ENCODE measurements at regions not wholly inside any gene's neighbourhood (a gene's known extent, or its start where the extent isn't known, plus 50 kb on each side); places are given as distances from the start of the nearest gene placed in this dataset.

DNA sequence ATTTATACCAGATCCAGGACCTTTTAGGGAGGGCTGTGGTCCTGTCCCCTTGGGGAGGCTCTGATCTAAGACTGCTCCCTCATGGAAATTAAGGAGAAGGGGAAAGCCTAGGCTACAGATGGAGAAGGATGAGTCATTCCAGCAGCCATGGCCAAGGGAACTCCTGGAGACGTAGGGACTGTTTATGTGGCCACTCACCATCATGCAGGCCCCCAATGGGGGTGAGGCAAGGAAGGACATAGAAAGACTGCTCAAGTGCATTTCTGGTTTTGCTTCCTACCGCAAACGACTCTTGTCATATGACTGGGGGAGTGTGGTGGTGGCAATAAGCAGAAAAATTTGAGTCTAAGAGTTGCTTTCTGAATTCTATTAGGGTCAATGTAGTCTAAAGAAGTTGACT, 54.0 kb upstream of the CYP1B1 start:
- TF ChIP-seq, protein P1, sequence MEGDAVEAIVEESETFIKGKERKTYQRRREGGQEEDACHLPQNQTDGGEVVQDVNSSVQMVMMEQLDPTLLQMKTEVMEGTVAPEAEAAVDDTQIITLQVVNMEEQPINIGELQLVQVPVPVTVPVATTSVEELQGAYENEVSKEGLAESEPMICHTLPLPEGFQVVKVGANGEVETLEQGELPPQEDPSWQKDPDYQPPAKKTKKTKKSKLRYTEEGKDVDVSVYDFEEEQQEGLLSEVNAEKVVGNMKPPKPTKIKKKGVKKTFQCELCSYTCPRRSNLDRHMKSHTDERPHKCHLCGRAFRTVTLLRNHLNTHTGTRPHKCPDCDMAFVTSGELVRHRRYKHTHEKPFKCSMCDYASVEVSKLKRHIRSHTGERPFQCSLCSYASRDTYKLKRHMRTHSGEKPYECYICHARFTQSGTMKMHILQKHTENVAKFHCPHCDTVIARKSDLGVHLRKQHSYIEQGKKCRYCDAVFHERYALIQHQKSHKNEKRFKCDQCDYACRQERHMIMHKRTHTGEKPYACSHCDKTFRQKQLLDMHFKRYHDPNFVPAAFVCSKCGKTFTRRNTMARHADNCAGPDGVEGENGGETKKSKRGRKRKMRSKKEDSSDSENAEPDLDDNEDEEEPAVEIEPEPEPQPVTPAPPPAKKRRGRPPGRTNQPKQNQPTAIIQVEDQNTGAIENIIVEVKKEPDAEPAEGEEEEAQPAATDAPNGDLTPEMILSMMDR (IDR thresholded peaks at IDR 0.05; ENCODE audit: low read length): no peak
- TF ChIP-seq EZH2 (optimal IDR thresholded peaks at IDR 0.05; ENCODE audit: low read depth, low read length): no peak
- TF ChIP-seq EZH2phosphoT487 (IDR thresholded peaks at IDR 0.05; ENCODE audit: low read length): no peak

Measured in MM.1S (cell line).